ENCODE measurements at regions not wholly inside any gene's neighbourhood (a gene's known extent, or its start where the extent isn't known, plus 50 kb on each side); places are given as distances from the start of the nearest gene placed in this dataset.

GRCh38 chr5:174293006-174293405, 247.5 kb downstream of the NSG2 start (continued):
- TF ChIP-seq EZH2 (IDR thresholded peaks at IDR 0.05; ENCODE audit: low read depth, low read length, severe bottlenecking) (no peak), BCL11A (IDR thresholded peaks at IDR 0.05; ENCODE audit: low read depth in 2 of 2, low read length in 2 of 2) (no peak), CHD7 (IDR thresholded peaks at IDR 0.05; ENCODE audit: insufficient replicate concordance, low read length) (no peak)
